ENCODE measurements at regions not wholly inside any gene's neighbourhood (a gene's known extent, or its start where the extent isn't known, plus 50 kb on each side); places are given as distances from the start of the nearest gene placed in this dataset.

- TF ChIP-seq CTCF (IDR thresholded peaks at IDR 0.05; ENCODE audit: extremely low read depth in 1 of 2, insufficient read depth in 1 of 2, low read depth in 1 of 2, low read length in 2 of 2), result no peak
- no peak for TF ChIP-seq POLR2A (IDR thresholded peaks at IDR 0.05; ENCODE audit: low read depth, low read length)
- TF ChIP-seq POLR2AphosphoS5 (IDR thresholded peaks at IDR 0.05; ENCODE audit: insufficient read depth, low read depth, low read length), result no peak
- peak; percentile 97 for TF ChIP-seq FOS (IDR thresholded peaks at IDR 0.05; ENCODE audit: borderline replicate concordance, insufficient read depth, low read length)
- TF ChIP-seq EZH2 (IDR thresholded peaks at IDR 0.05; ENCODE audit: borderline replicate concordance, low read depth, low read length, severe bottlenecking), result no peak
- TF ChIP-seq GATA2 (IDR thresholded peaks at IDR 0.05; ENCODE audit: insufficient read depth, insufficient read length, low read depth, low read length), result peak; percentile 19
Measured at GRCh38 chr6:4637691-4638433, 138.3 kb upstream of the CDYL start.
